DMS 273 treated with DMSO at 0.1 percent for 48 hours (cell line): ENCODE measurements at regions not wholly inside any gene's neighbourhood (a gene's known extent, or its start where the extent isn't known, plus 50 kb on each side); places are given as distances from the start of the nearest gene placed in this dataset.
"Not testable (repeated sequence)": the region's sequence is repeated elsewhere in the genome, so short reads cannot be mapped to it uniquely, and the experiment has no call there.

Experiments used
- DNase-seq: peaks from one replicate; lab custom pipeline; 2025; lab: John Stamatoyannopoulos, UW

DNA sequence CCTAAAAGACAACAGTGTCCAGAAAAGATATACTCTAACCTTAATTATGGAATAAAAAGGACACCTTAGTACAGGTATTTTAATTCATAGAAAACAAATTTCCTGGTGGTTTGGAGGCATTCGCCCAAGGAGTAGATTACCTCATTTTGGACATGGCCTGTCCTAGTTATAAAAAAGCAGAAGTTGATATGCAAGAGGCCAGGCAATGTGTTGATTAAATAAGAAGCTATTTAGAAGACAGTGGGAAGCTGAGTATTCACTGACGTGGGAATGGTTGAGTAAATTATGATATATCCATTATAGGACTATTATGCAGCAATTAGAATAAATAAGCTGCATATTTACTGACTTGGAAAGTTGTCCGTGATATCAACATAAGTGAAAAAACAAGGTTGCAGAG lies 314.9 kb downstream of the ALDH8A1 start:
- no peak for DNase-seq

DNA sequence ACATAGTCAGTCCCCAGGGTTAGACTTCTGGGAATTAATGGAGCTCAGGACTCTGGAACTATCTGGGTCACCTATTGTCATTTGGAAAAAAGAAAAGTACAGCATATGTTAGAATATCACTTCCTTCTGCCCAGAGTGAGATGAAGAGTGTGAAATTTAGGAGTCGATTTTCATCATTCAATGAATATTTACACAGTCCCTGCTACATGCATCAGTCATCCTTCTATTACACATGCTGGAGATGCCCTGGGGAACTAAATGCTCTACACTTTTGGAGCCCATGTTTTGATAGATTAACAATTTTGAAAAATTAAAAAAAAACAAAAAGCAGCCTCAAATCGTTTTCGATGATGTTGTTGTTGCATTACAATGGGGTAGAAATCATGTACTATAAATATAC lies 315.4 kb downstream of the ALDH8A1 start:
- DNase-seq = no peak

GRCh38 chr6:134632982-134633940 lies 315.3 kb upstream of the SGK1 start:
- not testable (repeated sequence) for DNase-seq

GRCh38 chr6:134632024-134632423 lies 314.1 kb upstream of the SGK1 start:
- no peak for DNase-seq

DNA sequence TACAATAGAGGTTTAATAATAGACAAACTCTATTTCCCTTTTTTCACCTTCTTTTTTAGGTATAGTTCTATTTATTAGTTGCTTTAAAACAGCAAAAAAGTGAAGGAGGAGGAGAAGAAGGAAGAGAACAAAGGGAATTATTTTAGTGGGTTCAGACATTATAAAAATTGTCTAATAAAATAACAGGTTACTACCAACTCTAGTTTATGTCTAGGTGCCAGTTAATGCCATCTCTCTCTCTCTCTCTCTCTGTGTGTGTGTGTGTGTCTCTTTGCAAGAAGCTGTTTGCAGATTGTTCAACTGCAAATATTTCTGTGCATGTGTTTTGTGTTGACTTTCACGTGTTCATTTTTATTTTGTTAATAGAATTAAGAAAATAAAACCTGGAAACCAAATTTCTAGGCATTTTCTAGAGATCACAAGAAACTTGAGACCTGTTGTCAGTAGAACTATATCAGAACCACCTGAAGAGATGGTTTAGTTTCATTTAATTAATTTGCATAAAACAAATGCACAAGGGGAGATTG lies 313.5 kb upstream of the SGK1 start:
- no peak for DNase-seq

GRCh38 chr6:134630508-134631121 lies 312.7 kb upstream of the SGK1 start:
- no peak for DNase-seq

- no peak for DNase-seq
Observed at GRCh38 chr6:134628154-134628553, 310.2 kb upstream of the SGK1 start.

GRCh38 chr6:134627707-134628106 lies 309.8 kb upstream of the SGK1 start:
- DNase-seq = no peak

GRCh38 chr6:134626589-134626988 lies 308.7 kb upstream of the SGK1 start:
- no peak for DNase-seq

GRCh38 chr6:134626086-134626485 lies 308.2 kb upstream of the SGK1 start:
- DNase-seq = no peak

DNA sequence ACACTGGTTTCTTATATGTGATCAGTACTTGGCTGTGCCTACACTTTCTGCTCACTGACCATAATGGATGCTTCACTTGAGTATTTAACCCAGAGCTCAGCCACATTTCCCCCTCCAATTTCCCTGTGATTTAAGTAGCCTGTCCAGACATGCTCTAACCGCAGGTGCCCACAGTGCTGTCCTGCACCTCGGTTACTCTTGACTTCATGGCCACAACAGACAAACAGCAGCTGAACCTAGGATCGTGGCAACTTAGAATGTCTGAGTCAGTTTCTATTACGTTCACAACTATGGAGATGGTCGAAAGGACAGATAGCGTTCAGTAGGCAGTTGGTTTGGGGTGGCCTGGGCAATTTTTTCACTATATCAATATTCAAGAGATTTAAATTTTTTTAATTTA lies 306.9 kb upstream of the SGK1 start:
- no peak for DNase-seq

GRCh38 chr6:134623401-134623800 lies 305.5 kb upstream of the SGK1 start:
- DNase-seq = no peak

DNA sequence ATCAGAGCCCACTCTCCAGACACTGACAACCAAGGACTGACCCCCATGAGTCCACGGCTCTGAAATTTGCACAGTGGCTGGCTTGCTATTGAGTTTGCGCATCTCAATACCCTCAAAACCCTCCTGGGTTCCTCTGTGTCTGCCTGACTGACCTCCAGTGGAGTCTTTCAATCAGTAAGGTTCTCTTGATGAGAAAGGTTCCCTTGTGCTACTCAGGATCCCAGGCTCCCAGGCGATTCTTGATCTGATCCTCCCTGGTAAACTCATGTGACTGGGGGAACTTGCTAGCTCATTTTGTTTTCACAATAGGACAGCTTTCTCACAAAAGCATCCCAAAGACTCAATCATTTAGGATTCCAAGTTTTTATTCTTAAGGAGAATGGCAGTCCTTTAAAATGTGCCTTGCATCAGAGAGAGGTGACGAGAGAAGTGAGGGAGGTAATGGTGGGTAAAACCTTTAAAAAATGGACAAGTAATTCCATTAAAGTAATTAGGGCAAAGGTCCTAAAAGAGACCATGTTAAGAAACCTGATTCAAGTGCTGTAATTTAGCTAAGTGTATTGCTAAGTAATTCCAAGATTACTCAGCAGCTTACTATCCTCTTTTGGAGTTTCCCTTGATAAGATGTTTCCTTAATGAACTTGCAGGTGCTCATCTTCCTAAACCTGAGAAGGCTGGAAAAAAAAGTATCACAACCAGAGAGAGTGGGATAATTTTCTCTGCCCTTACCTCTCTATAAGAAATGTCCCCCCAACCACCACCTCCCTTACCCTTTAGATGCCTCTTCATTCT lies 304.7 kb upstream of the SGK1 start:
- DNase-seq = no peak

DNA sequence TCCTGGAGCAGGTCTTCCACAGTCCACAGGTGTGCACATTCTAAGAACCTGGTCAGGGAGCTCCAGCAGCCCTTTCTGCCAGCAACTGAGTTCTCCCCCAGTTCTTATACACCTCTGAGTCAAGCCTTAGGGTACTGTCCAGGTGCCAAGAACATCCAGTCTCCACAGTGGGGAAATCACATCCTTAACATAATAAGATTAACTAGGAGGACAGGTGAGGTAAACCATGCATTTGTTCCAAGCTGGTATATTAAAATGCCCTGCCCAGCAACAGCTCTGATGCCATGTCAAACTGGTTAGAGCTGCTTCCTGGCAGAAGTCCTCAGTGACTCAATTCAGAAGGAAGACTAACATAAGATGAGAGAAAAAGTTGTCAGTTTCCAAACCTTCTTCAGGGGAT lies 303.9 kb upstream of the SGK1 start:
- DNase-seq = no peak

DNA sequence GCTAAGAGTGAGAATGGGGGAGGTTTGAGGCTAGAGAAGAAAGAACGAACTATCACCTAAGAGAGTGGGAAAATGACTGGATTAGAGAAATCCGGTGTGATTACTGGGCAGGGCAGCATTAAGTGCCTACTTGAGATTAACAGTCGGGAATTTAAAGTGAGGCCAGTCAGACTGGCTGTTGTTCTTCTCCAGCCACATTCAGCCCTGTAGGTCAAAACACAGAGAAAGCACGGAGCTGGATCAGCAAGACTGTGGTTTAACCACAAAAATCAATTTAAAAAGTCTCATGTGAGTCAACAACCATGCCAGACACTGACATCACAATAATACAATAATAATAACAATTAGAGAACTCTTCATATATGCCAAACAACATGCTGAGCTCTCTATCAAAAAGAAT lies 301.9 kb upstream of the SGK1 start:
- no peak for DNase-seq

GRCh38 chr6:134619077-134619476 lies 301.2 kb upstream of the SGK1 start:
- no peak for DNase-seq

DNA sequence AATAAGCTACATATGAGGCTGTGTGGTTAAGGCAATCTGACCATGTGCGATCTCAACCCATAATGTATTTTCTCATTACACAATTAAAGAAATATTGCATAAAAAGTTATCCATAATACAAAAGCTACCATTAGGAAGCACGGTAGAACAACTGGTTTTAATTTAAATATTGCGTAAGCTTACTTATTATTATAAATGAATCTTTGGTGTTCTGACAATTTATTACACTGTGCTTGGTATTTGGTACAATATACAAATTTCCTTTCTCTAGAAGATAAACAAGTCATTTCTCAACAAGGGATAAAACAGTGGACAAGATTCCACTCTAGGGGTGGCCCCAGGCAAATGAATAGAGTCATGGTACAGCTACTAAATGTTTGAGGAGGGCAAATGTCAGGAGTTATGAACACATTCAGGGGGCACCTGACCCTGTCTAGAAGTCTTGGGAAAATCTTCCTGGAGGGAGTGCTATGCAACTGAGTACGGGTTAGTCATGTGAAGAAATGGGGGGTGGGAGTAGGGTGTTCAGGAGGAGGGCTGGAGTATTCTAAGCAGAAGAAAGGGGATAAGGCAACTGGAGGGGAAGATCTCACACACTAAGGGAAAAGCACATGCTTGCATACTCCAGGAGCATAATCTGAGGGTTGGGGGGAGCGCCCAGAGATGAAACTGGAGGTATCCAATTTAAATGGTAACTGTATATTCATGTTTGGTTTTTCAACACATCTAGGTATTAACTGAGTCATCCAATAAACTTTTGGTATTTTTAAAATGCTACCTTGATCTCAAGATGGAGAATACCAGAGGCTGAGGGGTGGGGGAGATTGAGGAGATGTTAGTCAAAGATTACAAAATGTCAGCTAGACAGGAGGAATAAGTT lies 296.9 kb upstream of the SGK1 start:
- DNase-seq = no peak

GRCh38 chr6:134612128-134612527 lies 294.2 kb upstream of the SGK1 start:
- not testable (repeated sequence) for DNase-seq

- DNase-seq = no peak
Observed at GRCh38 chr6:134610411-134610810, 292.5 kb upstream of the SGK1 start.

GRCh38 chr6:134609716-134610261 lies 291.9 kb upstream of the SGK1 start:
- no peak for DNase-seq

- DNase-seq = no peak
Observed at GRCh38 chr6:134607411-134607810, 289.5 kb upstream of the SGK1 start.
